ENCODE measurements at regions not wholly inside any gene's neighbourhood (a gene's known extent, or its start where the extent isn't known, plus 50 kb on each side); places are given as distances from the start of the nearest gene placed in this dataset.

GRCh38 chrX:139120760-139121159, 409.2 kb upstream of the FGF13 start:
- no peak for DNase-seq (ENCODE audit: low spot score)

GRCh38 chrX:139113708-139114107, 402.2 kb upstream of the FGF13 start:
- no peak for DNase-seq (ENCODE audit: low spot score)

- no peak for DNase-seq (ENCODE audit: low spot score)
Observed at GRCh38 chrX:139112432-139112831, 400.9 kb upstream of the FGF13 start.

- DNase-seq (ENCODE audit: low spot score): no peak
Observed at GRCh38 chrX:139106069-139106468, 394.6 kb upstream of the FGF13 start.

- no peak for DNase-seq (ENCODE audit: low spot score)
Observed at GRCh38 chrX:139094671-139095592, 383.4 kb upstream of the FGF13 start.

GRCh38 chrX:139093201-139093600, 381.7 kb upstream of the FGF13 start:
- DNase-seq (ENCODE audit: low spot score): no peak

- DNase-seq (ENCODE audit: low spot score): no peak
Observed at GRCh38 chrX:139091878-139092277, 380.4 kb upstream of the FGF13 start.

GRCh38 chrX:139091066-139091465, 379.5 kb upstream of the FGF13 start:
- DNase-seq (ENCODE audit: low spot score): no peak

- no peak for DNase-seq (ENCODE audit: low spot score)
Observed at GRCh38 chrX:139086246-139086645, 374.7 kb upstream of the FGF13 start.

GRCh38 chrX:139085404-139085803, 373.9 kb upstream of the FGF13 start:
- DNase-seq (ENCODE audit: low spot score): no peak

GRCh38 chrX:139083191-139083590, 371.7 kb upstream of the FGF13 start:
- DNase-seq (ENCODE audit: low spot score): no peak

- DNase-seq (ENCODE audit: low spot score): no peak
Observed at GRCh38 chrX:139081965-139082364, 370.4 kb upstream of the FGF13 start.

- DNase-seq (ENCODE audit: low spot score): no peak
Observed at GRCh38 chrX:139079789-139080188, 368.3 kb upstream of the FGF13 start.

- no peak for DNase-seq (ENCODE audit: low spot score)
Observed at GRCh38 chrX:139078761-139079280, 367.3 kb upstream of the FGF13 start.

GRCh38 chrX:139078342-139078741, 366.8 kb upstream of the FGF13 start:
- no peak for DNase-seq (ENCODE audit: low spot score)

- DNase-seq (ENCODE audit: low spot score): no peak
Observed at GRCh38 chrX:139077281-139078250, 366.0 kb upstream of the FGF13 start.

GRCh38 chrX:139063364-139063763, 351.8 kb upstream of the FGF13 start:
- no peak for DNase-seq (ENCODE audit: low spot score)

GRCh38 chrX:139058831-139059495, 347.4 kb upstream of the FGF13 start:
- no peak for DNase-seq (ENCODE audit: low spot score)

- DNase-seq (ENCODE audit: low spot score): no peak
Observed at GRCh38 chrX:139052461-139052860, 340.9 kb upstream of the FGF13 start.

GRCh38 chrX:139049465-139049864, 337.9 kb upstream of the FGF13 start:
- no peak for DNase-seq (ENCODE audit: low spot score)

GRCh38 chrX:139044680-139045079, 333.2 kb upstream of the FGF13 start:
- DNase-seq (ENCODE audit: low spot score): no peak

GRCh38 chrX:139039041-139039440, 327.5 kb upstream of the FGF13 start:
- DNase-seq (ENCODE audit: low spot score): no peak

All from germinal center (tissue), 1 donor.